CD14-positive monocyte (primary cell): ENCODE measurements at regions not wholly inside any gene's neighbourhood (a gene's known extent, or its start where the extent isn't known, plus 50 kb on each side); places are given as distances from the start of the nearest gene placed in this dataset.

ENCODE experiments used
- DNase-seq, 3 donors: peaks; one replicate each; pipeline ENCODE4 v3.0.0-alpha.2; 2011 to 2022
- H2AFZ ChIP-seq: 2 replicates; pipeline ENCODE4 v1.6.0; 2012; ENCODE audit warnings: mild to moderate bottlenecking, low read depth, low read length, inconsistent platforms; ENCODE audit not compliant: insufficient read depth, poor library complexity, severe bottlenecking
- H3K27ac ChIP-seq, 2 donors: 1 replicate in 1 of 2; 2 replicates in 1 of 2; pipeline ENCODE4 v1.5.1; 2012 to 2013; ENCODE audit warnings: low read length in 2 of 2, control low read depth in 1 of 2, inconsistent platforms in 1 of 2, low read depth in 1 of 2, mild to moderate bottlenecking in 1 of 2
- H3K27me3 ChIP-seq, 2 donors: one replicate each; pipeline versions ENCODE4 v1.6.0 to v1.6.1; 2011 to 2013; ENCODE audit warnings: low read length in 2 of 2; ENCODE audit not compliant: control insufficient read depth in 2 of 2, insufficient read depth in 2 of 2
- H3K36me3 ChIP-seq, 2 donors: replicated peaks in 1 of 2; 1 replicate in 1 of 2; 2 replicates in 1 of 2; pipeline versions ENCODE4 v1.5.1 to v1.6.1; 2012 to 2013; ENCODE audit warnings: low read length in 2 of 2, control low read depth in 1 of 2, inconsistent platforms in 1 of 2, mild to moderate bottlenecking in 1 of 2; ENCODE audit not compliant: insufficient read depth in 2 of 2, control insufficient read depth in 1 of 2
- H3K4me1 ChIP-seq, 2 donors: 1 replicate in 1 of 2; 2 replicates in 1 of 2; pipeline versions ENCODE4 v1.5.1 to v1.6.1; 2012 to 2013; ENCODE audit warnings: low read length in 2 of 2, control low read depth in 1 of 2, inconsistent platforms in 1 of 2, mild to moderate bottlenecking in 1 of 2, moderate library complexity in 1 of 2; ENCODE audit not compliant: insufficient read depth in 2 of 2, control insufficient read depth in 1 of 2
- H3K4me2 ChIP-seq: replicated peaks from 2 replicates; pipeline ENCODE3; 2012; ENCODE audit warnings: low read length, moderate library complexity, mild to moderate bottlenecking; ENCODE audit not compliant: poor library complexity, severe bottlenecking; ENCODE audit errors: extremely low read depth
- H3K4me3 ChIP-seq, 3 experiments: fragments of 200-600 bp in 1 of 3; sonication (generic) in 1 of 3; replicated peaks in 1 of 3; 1 replicate in 2 of 3; 2 replicates in 1 of 3; pipeline ENCODE4 v1.5.1; 2011 to 2013; ENCODE audit warnings: low read length in 3 of 3, mild to moderate bottlenecking in 3 of 3, control low read depth in 2 of 3, low read depth in 2 of 3, inconsistent platforms in 1 of 3, moderate library complexity in 1 of 3
- H3K79me2 ChIP-seq: 2 replicates; pipeline ENCODE4 v1.6.0; 2012; ENCODE audit warnings: mild to moderate bottlenecking, control low read depth, inconsistent platforms, low read length, moderate library complexity; ENCODE audit not compliant: insufficient read depth
- H3K9ac ChIP-seq: 2 replicates; pipeline ENCODE4 v1.6.0; 2017; ENCODE audit warnings: low read length, mild to moderate bottlenecking; ENCODE audit not compliant: insufficient read depth, poor library complexity, severe bottlenecking
- H3K9me3 ChIP-seq, 2 donors: replicated peaks in 1 of 2; 1 replicate in 1 of 2; 2 replicates in 1 of 2; pipeline versions ENCODE4 v1.5.1 to v1.6.1; 2012 to 2013; ENCODE audit warnings: low read length in 2 of 2, control low read depth in 1 of 2; ENCODE audit not compliant: control insufficient read depth in 1 of 2, insufficient read depth in 1 of 2
- H4K20me1 ChIP-seq: 2 replicates; pipeline ENCODE4 v1.6.0; 2012; ENCODE audit warnings: mild to moderate bottlenecking, low read length, control low read depth, moderate library complexity; ENCODE audit not compliant: insufficient read depth
- H3K27ac Mint-ChIP-seq, 7 donors: one replicate each; pipeline ENCODE4 v1.8.0; 2020; ENCODE audit warnings: mild to moderate bottlenecking in 7 of 7, mixed read lengths in 7 of 7, moderate library complexity in 6 of 7, inconsistent platforms in 2 of 7
- H3K27me3 Mint-ChIP-seq, 3 donors: one replicate each; pipeline ENCODE4 v1.8.0; 2021 to 2022; ENCODE audit warnings: low read depth in 3 of 3, mild to moderate bottlenecking in 3 of 3, mixed read lengths in 3 of 3, moderate library complexity in 3 of 3, inconsistent platforms in 1 of 3
- H3K36me3 Mint-ChIP-seq, 2 donors: one replicate each; pipeline ENCODE4 v1.8.0; 2020; ENCODE audit warnings: mixed read lengths in 2 of 2, inconsistent platforms in 1 of 2, mild to moderate bottlenecking in 1 of 2
- H3K4me1 Mint-ChIP-seq: one replicate; pipeline ENCODE4 v1.8.0; 2020; ENCODE audit warnings: mild to moderate bottlenecking, mixed read lengths
- H3K4me3 Mint-ChIP-seq, 2 donors: one replicate each; pipeline ENCODE4 v1.8.0; 2020; ENCODE audit warnings: mild to moderate bottlenecking in 2 of 2, mixed read lengths in 2 of 2, moderate library complexity in 1 of 2
- H3K9me3 Mint-ChIP-seq, 7 donors: one replicate each; pipeline ENCODE4 v1.8.0; 2020 to 2022; ENCODE audit warnings: mixed read lengths in 7 of 7, mild to moderate bottlenecking in 6 of 7, moderate library complexity in 6 of 7, inconsistent platforms in 2 of 7
- CTCF ChIP-seq: fragments of 200-600 bp; IDR thresholded peaks from one replicate; pipeline ENCODE4 v1.8.0; 2022; ENCODE audit warnings: antibody characterized with exemption, mild to moderate bottlenecking
- WGBS: methylation state at CpG from one replicate; pipeline ENCODE4 v1.1.5; 2013; ENCODE audit warnings: missing lambda C conversion rate; ENCODE audit not compliant: insufficient coverage; 5-methylcytosine and 5-hydroxymethylcytosine counted together
- intact Hi-C, 2 donors: fragments of 100-400 bp; cut with micrococcal nuclease; formaldehyde crosslinking; loops; one replicate each; pipeline versions ENCODE4 v1.15.0 to v1.15.1; 2023

GRCh38 chrX:7254144-7254543 is 106.2 kb upstream of the PUDP start:
- Histone ChIP-seq H3K4me1 (peaks cover 34 to 37% of the 10 kb centered on the region in 2 donors), H4K20me1 (no peaks in the 10 kb centered on the region), H3K4me3 (no peak overlapping the region), H2AFZ (no peak overlapping the region), H3K79me2 (no peaks in the 10 kb centered on the region), H3K36me3 (peaks cover 3 to 13% of the 10 kb centered on the region in 2 donors), H3K9me3 (peaks cover 4 to 6% of the 10 kb centered on the region in 2 donors), H3K9ac (no peak overlapping the region), H3K27ac (peak overlapping the region in 1 of 2 donors; percentile 87), H3K4me2 (no peak overlapping the region), H3K27me3 (no peaks in the 10 kb centered on the region)
- Mint-ChIP-seq H3K36me3 (peaks cover 22 to 28% of the 10 kb centered on the region in 2 donors), H3K4me3 (no peak overlapping the region), H3K27me3 (peaks cover 0 to 5% (median 2%) of the 10 kb centered on the region in 3 donors), H3K4me1 (peaks cover 33% of the 10 kb centered on the region), H3K27ac (peak overlapping the region in 1 of 7 donors; percentile 50), H3K9me3 (peaks cover 0 to 15% (median 9%) of the 10 kb centered on the region in 7 donors)
- TF ChIP-seq CTCF: no peak
- WGBS: no CpG with 5 or more reads among the region's 4 CpGs
- intact Hi-C loops: loop anchor here in 1 of 2 donors (10.0 kb wide), 1 partner anchor 109 kb away; the partner anchor contains the start of genes PUDP and STS
- no peak for DNase-seq

DNA sequence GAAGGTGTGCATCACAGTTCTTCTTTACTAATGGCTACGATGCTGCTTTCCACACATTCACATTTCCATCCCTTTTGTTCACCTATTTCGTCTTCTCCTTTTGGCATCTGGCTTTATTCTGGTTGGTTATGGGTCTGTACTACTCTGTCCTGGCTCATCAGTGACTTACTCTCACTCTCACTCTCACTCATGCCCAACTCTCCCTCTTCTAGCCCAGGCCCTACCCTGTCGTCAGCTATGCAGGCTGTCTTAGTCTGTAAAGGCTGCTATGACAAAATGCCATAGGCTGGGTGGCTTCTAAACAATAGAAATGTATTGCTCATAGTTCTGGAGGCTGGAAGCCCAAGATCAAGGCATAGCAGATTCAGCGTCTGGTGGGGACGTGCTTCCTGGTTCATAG is 105.6 kb upstream of the PUDP start:
- Mint-ChIP-seq H3K27ac (peak overlapping the region in 5 of 7 donors; percentile 33 to 61 (median 47)), H3K4me1 (peaks cover 35% of the 10 kb centered on the region), H3K36me3 (peaks cover 18 to 24% of the 10 kb centered on the region in 2 donors), H3K4me3 (no peak overlapping the region), H3K9me3 (peaks cover 0 to 15% (median 7%) of the 10 kb centered on the region in 7 donors), H3K27me3 (peaks cover 0 to 5% (median 2%) of the 10 kb centered on the region in 3 donors)
- no peaks in the 10 kb centered on the region for H3K27me3 ChIP-seq
- no peaks in the 10 kb centered on the region for H4K20me1 ChIP-seq
- no peak for DNase-seq
- no peak overlapping the region for H2AFZ ChIP-seq
- no peak overlapping the region for H3K4me3 ChIP-seq
- intact Hi-C loops: loop anchor here in 1 of 2 donors (10.0 kb wide), 1 partner anchor 109 kb away; the partner anchor contains the start of genes PUDP and STS
- H3K4me1 ChIP-seq: peaks cover 34 to 37% of the 10 kb centered on the region in 2 donors
- H3K27ac ChIP-seq: peak overlapping the region in 1 of 2 donors; percentile 87
- H3K9ac ChIP-seq: no peak overlapping the region
- peaks cover 3 to 10% of the 10 kb centered on the region in 2 donors for H3K36me3 ChIP-seq
- WGBS: no CpG with 5 or more reads among the region's 5 CpGs
- H3K4me2 ChIP-seq: no peak overlapping the region
- peaks cover 4 to 6% of the 10 kb centered on the region in 2 donors for H3K9me3 ChIP-seq
- no peak for TF ChIP-seq CTCF
- H3K79me2 ChIP-seq: no peaks in the 10 kb centered on the region
